ENCODE measurements at regions not wholly inside any gene's neighbourhood (a gene's known extent, or its start where the extent isn't known, plus 50 kb on each side); places are given as distances from the start of the nearest gene placed in this dataset.

- no peak overlapping the region for H3K9ac ChIP-seq (ENCODE audit: low read depth in 1 of 2, low read length in 2 of 2)
- no peaks in the 10 kb centered on the region for H3K4me1 ChIP-seq (ENCODE audit: control insufficient read depth in 4 of 4, insufficient read depth in 4 of 4, low read length in 3 of 4)
- 89% methylated on average over 2 of the region's 2 CpGs for WGBS
- H3K4me3 ChIP-seq (ENCODE audit: low read depth in 1 of 3, low read length in 3 of 3): no peak overlapping the region
- no peaks in the 10 kb centered on the region for H3K9me3 ChIP-seq (ENCODE audit: control insufficient read depth in 4 of 4, low read length in 3 of 4)
- H3K27ac ChIP-seq (ENCODE audit: low read depth in 1 of 2, low read length in 2 of 2): no peak overlapping the region
- no peaks in the 10 kb centered on the region for H3K36me3 ChIP-seq (ENCODE audit: control insufficient read depth in 4 of 4, insufficient read depth in 3 of 4, low read depth in 1 of 4, low read length in 3 of 4)
- no peak for DNase-seq (ENCODE audit: low spot score)
- H3K27me3 ChIP-seq (ENCODE audit: control insufficient read depth in 4 of 4, insufficient read depth in 4 of 4, low read length in 3 of 4): no peaks in the 10 kb centered on the region
- TF ChIP-seq MAX (IDR thresholded peaks at IDR 0.05) (no peak), SP1 (IDR thresholded peaks at IDR 0.05) (no peak), HNF4A (conservative IDR thresholded peaks at IDR 0.05) (no peak), EGR1 (IDR thresholded peaks at IDR 0.05; ENCODE audit: low read depth in 2 of 2) (no peak), TAF1 (conservative IDR thresholded peaks at IDR 0.05) (no peak), JUND (IDR thresholded peaks at IDR 0.05) (no peak), RAD21 (IDR thresholded peaks at IDR 0.05) (no peak), FOXA2 (IDR thresholded peaks at IDR 0.05) (no peak), HNF4G (IDR thresholded peaks at IDR 0.05) (no peak), ZBTB33 (IDR thresholded peaks at IDR 0.05) (no peak), FOXA1 (IDR thresholded peaks at IDR 0.05) (no peak), GABPA (IDR thresholded peaks at IDR 0.05 in 1 of 2, conservative IDR thresholded peaks at IDR 0.05 in 1 of 2) (no peak), YY1 (IDR thresholded peaks at IDR 0.05) (no peak), NR2F2 (IDR thresholded peaks at IDR 0.05) (no peak), CTCF (IDR thresholded peaks at IDR 0.05; ENCODE audit: low read depth, low read length, missing input control) (no peak), RXRA (IDR thresholded peaks at IDR 0.05) (no peak), ATF3 (IDR thresholded peaks at IDR 0.05) (no peak), REST (IDR thresholded peaks at IDR 0.05) (no peak)
These were observed 144.1 kb downstream of the RPAP3 start for GRCh38 chr12:47561746-47562145.
